H1 (cell line): ENCODE measurements at regions not wholly inside any gene's neighbourhood (a gene's known extent, or its start where the extent isn't known, plus 50 kb on each side); places are given as distances from the start of the nearest gene placed in this dataset.
A peak's percentile ranks its signal among the peaks of the same experiment; 100 is the strongest.

Experiments
- CTCF ChIA-PET: fragments of 300-600 bp; sonication (Branson Sonifier 250); formaldehyde crosslinking; loops from one replicate; lab custom pipeline; 2021; ENCODE audit not compliant: partially characterized antibody; lab: Charles Lee
- POLR2A ChIA-PET: fragments of 300-600 bp; sonication (Branson Sonifier 250); formaldehyde crosslinking; loops from one replicate; lab custom pipeline; 2021; ENCODE audit warnings: inconsistent platforms; ENCODE audit not compliant: partially characterized antibody; lab: Charles Lee
- DNase-seq, 2 experiments: peaks; one replicate each; pipeline versions ENCODE4 v3.0.0 to v3.0.0-alpha.2; 2010 to 2022; ENCODE audit warnings: low spot score in 2 of 2, low read depth in 1 of 2, mixed read lengths in 1 of 2
- FAIRE-seq: peaks from 2 replicates; lab custom pipeline; 2011; peaks lifted over from hg19 to GRCh38; lab: Jason Lieb, UNC
- H2AFZ ChIP-seq: 2 replicates; pipeline ENCODE4 v1.8.1; 2012; ENCODE audit warnings: low read length, inconsistent platforms
- H2AK5ac ChIP-seq: 2 replicates; pipeline ENCODE4 v1.6.1; 2013; ENCODE audit warnings: low read depth, low read length
- H2BK120ac ChIP-seq: replicated peaks from 2 replicates; pipeline ENCODE3; 2013; ENCODE audit warnings: low read depth, low read length, inconsistent platforms
- H2BK12ac ChIP-seq: 2 replicates; pipeline ENCODE4 v1.6.1; 2013; ENCODE audit warnings: low read depth, low read length
- H2BK15ac ChIP-seq: 2 replicates; pipeline ENCODE4 v1.6.1; 2013; ENCODE audit warnings: low read length
- H2BK20ac ChIP-seq: 2 replicates; pipeline ENCODE4 v1.6.1; 2013; ENCODE audit warnings: low read length
- H2BK5ac ChIP-seq: 2 replicates; pipeline ENCODE4 v1.6.1; 2013; ENCODE audit warnings: low read depth, low read length
- H3K14ac ChIP-seq: 2 replicates; pipeline ENCODE4 v1.6.1; 2013; ENCODE audit warnings: inconsistent platforms; ENCODE audit not compliant: insufficient read length
- H3K18ac ChIP-seq: 2 replicates; pipeline ENCODE4 v1.6.1; 2013; ENCODE audit warnings: low read length; ENCODE audit errors: extremely low read depth
- H3K23ac ChIP-seq: 2 replicates; pipeline ENCODE4 v1.6.1; 2013; ENCODE audit warnings: inconsistent platforms; ENCODE audit not compliant: insufficient read length
- H3K23me2 ChIP-seq: 2 replicates; pipeline ENCODE4 v1.6.1; 2013; ENCODE audit warnings: low read depth, low read length
- H3K27ac ChIP-seq: 2 replicates; pipeline ENCODE4 v1.6.1; 2011; ENCODE audit warnings: low read depth, low read length, inconsistent platforms
- H3K27me3 ChIP-seq, 4 experiments: replicated peaks in 1 of 4; 1 replicate in 1 of 4; 2 replicates in 3 of 4; pipeline versions ENCODE4 v1.6.1 to v1.8.1; 2011 to 2013; ENCODE audit warnings: low read length in 3 of 4, mild to moderate bottlenecking in 3 of 4, inconsistent platforms in 2 of 4, mixed read lengths in 2 of 4, moderate library complexity in 1 of 4; ENCODE audit not compliant: control insufficient read depth in 3 of 4, insufficient read depth in 3 of 4; ENCODE audit errors: extremely low read depth in 1 of 4
- H3K36me3 ChIP-seq, 4 experiments: 2 replicates each; pipeline versions ENCODE4 v1.6.1 to v1.8.1; 2011 to 2013; ENCODE audit warnings: mild to moderate bottlenecking in 4 of 4, low read length in 3 of 4, moderate library complexity in 2 of 4, control low read depth in 1 of 4, inconsistent platforms in 1 of 4; ENCODE audit not compliant: insufficient read depth in 4 of 4, control insufficient read depth in 2 of 4
- H3K4ac ChIP-seq: replicated peaks from 2 replicates; pipeline ENCODE3; 2013; ENCODE audit warnings: low read length, low read depth, mixed read lengths, inconsistent platforms; ENCODE audit not compliant: insufficient read length
- H3K4me1 ChIP-seq, 4 experiments: replicated peaks in 1 of 4; 1 replicate in 1 of 4; 2 replicates in 3 of 4; pipeline versions ENCODE4 v1.6.1 to v1.8.1; 2011 to 2013; ENCODE audit warnings: low read length in 3 of 4, inconsistent platforms in 2 of 4, mixed read lengths in 1 of 4; ENCODE audit not compliant: insufficient read depth in 4 of 4, control insufficient read depth in 3 of 4
- H3K4me2 ChIP-seq, 2 experiments: 2 replicates each; pipeline versions ENCODE4 v1.6.1 to v1.8.1; 2011 to 2013; ENCODE audit warnings: low read depth in 2 of 2, low read length in 2 of 2, control low read depth in 1 of 2, inconsistent platforms in 1 of 2, mild to moderate bottlenecking in 1 of 2; ENCODE audit not compliant: insufficient read depth in 1 of 2
- H3K4me3 ChIP-seq, 4 experiments: fragments of 200-600, 300-600 bp in 1 of 4; sonication (generic), shearing (Covaris generic), sonication (Bioruptor Twin) in 1 of 4; 2 replicates each; pipeline versions ENCODE4 v1.5.1 to v1.8.1; 2011 to 2016; ENCODE audit warnings: low read length in 4 of 4, low read depth in 3 of 4, control low read depth in 2 of 4, inconsistent platforms in 2 of 4, mild to moderate bottlenecking in 2 of 4, mixed read lengths in 1 of 4, moderate library complexity in 1 of 4; ENCODE audit not compliant: insufficient read depth in 2 of 4; ENCODE audit errors: extremely low read depth in 1 of 4
- H3K56ac ChIP-seq: replicated peaks from 2 replicates; pipeline ENCODE3; 2013; ENCODE audit warnings: low read depth, mild to moderate bottlenecking, mixed read lengths, low read length, inconsistent platforms; ENCODE audit not compliant: insufficient read length
- H3K79me1 ChIP-seq: 2 replicates; pipeline ENCODE4 v1.6.1; 2013; ENCODE audit warnings: low read depth, low read length, control low read depth
- H3K79me2 ChIP-seq, 2 experiments: 2 replicates each; pipeline versions ENCODE4 v1.6.1 to v1.8.1; 2012 to 2013; ENCODE audit warnings: low read length in 2 of 2, mild to moderate bottlenecking in 2 of 2, inconsistent platforms in 1 of 2; ENCODE audit not compliant: insufficient read depth in 2 of 2, control insufficient read depth in 1 of 2
- H3K9ac ChIP-seq, 4 experiments: replicated peaks in 1 of 4; 1 replicate in 1 of 4; 2 replicates in 3 of 4; pipeline versions ENCODE4 v1.6.1 to v1.8.1; 2011 to 2013; ENCODE audit warnings: low read depth in 3 of 4, low read length in 3 of 4, control low read depth in 2 of 4, mild to moderate bottlenecking in 2 of 4, moderate library complexity in 2 of 4, inconsistent platforms in 1 of 4; ENCODE audit errors: extremely low read depth in 1 of 4
- H3K9me3 ChIP-seq, 2 experiments: 2 replicates each; pipeline versions ENCODE4 v1.6.1 to v1.8.1; 2012 to 2013; ENCODE audit warnings: mild to moderate bottlenecking in 2 of 2, moderate library complexity in 2 of 2, control low read depth in 1 of 2, inconsistent platforms in 1 of 2, low read depth in 1 of 2, low read length in 1 of 2, mixed read lengths in 1 of 2; ENCODE audit not compliant: insufficient read depth in 2 of 2
- H4K20me1 ChIP-seq, 2 experiments: replicated peaks in 1 of 2; 2 replicates each; pipeline versions ENCODE3 to v1.8.1; 2011 to 2013; ENCODE audit warnings: inconsistent platforms in 2 of 2, low read length in 2 of 2, mild to moderate bottlenecking in 1 of 2; ENCODE audit not compliant: insufficient read depth in 2 of 2, control insufficient read depth in 1 of 2
- H4K5ac ChIP-seq: 2 replicates; pipeline ENCODE4 v1.6.1; 2013; ENCODE audit warnings: low read length, low read depth, mixed read lengths, inconsistent platforms; ENCODE audit not compliant: insufficient read length
- H4K8ac ChIP-seq: 2 replicates; pipeline ENCODE4 v1.8.0; 2013; ENCODE audit warnings: mild to moderate bottlenecking, moderate library complexity, low read length, inconsistent platforms; ENCODE audit not compliant: insufficient read depth; ENCODE audit errors: extremely low read depth
- H4K91ac ChIP-seq: replicated peaks from 2 replicates; pipeline ENCODE3; 2013; ENCODE audit warnings: low read length, mixed read lengths, inconsistent platforms; ENCODE audit not compliant: insufficient read length
- ATF3 ChIP-seq: IDR thresholded peaks from 2 replicates; pipeline ENCODE4 v1.6.1; 2011; ENCODE audit warnings: low read depth, mild to moderate bottlenecking, low read length; ENCODE audit not compliant: insufficient read depth
- BCL11A ChIP-seq, 2 experiments: IDR thresholded peaks; one replicate each; pipeline ENCODE4 v1.6.1; 2011; ENCODE audit warnings: low read depth in 2 of 2, low read length in 2 of 2, mild to moderate bottlenecking in 2 of 2
- FOSL1 ChIP-seq: IDR thresholded peaks from 2 replicates; pipeline ENCODE4 v1.6.1; 2011; ENCODE audit warnings: mild to moderate bottlenecking, low read depth, low read length, moderate library complexity; ENCODE audit not compliant: insufficient read depth
- HDAC2 ChIP-seq, 2 experiments: fragments of 300-600 bp in 1 of 2; sonication (generic) in 1 of 2; IDR thresholded peaks; 2 replicates each; pipeline ENCODE4 v1.6.1; 2011 to 2012; ENCODE audit warnings: low read depth in 2 of 2, low read length in 2 of 2, mild to moderate bottlenecking in 2 of 2, moderate library complexity in 2 of 2, borderline replicate concordance in 1 of 2, inconsistent platforms in 1 of 2
- KDM4A ChIP-seq: IDR thresholded peaks from one replicate; pipeline ENCODE4 v1.7.1; 2012; ENCODE audit warnings: low read depth, mild to moderate bottlenecking, moderate library complexity, low read length, inconsistent platforms; ENCODE audit not compliant: severe bottlenecking
- NANOG ChIP-seq: IDR thresholded peaks from 2 replicates; pipeline ENCODE4 v1.6.1; 2011; ENCODE audit warnings: low read length, low read depth, mild to moderate bottlenecking, inconsistent platforms; ENCODE audit not compliant: insufficient read depth, poor library complexity, severe bottlenecking
- RBBP5 ChIP-seq: IDR thresholded peaks from 2 replicates; pipeline ENCODE4 v1.7.1; 2012; ENCODE audit warnings: low read depth, mild to moderate bottlenecking, inconsistent platforms, low read length, moderate library complexity, borderline replicate concordance
- RNF2 ChIP-seq: fragments of 200-900, 300-1000 bp; sonication (generic); IDR thresholded peaks from 2 replicates; pipeline ENCODE4 v1.7.1; 2016; ENCODE audit warnings: borderline replicate concordance, low read depth, mild to moderate bottlenecking, antibody characterized with exemption, low read length; ENCODE audit not compliant: poor library complexity, severe bottlenecking; ENCODE audit errors: missing control alignments
- SP1 ChIP-seq: IDR thresholded peaks from 2 replicates; pipeline ENCODE4 v1.6.1; 2011; ENCODE audit warnings: low read depth, low read length
- TEAD4 ChIP-seq: IDR thresholded peaks from 2 replicates; pipeline ENCODE4 v1.6.1; 2012; ENCODE audit warnings: low read depth, low read length, inconsistent platforms, mixed read lengths
- WGBS, 2 experiments: shearing (Covaris generic) in 1 of 2; methylation state at CpG; one replicate each; pipeline versions ENCODE4 v1.1.6 to v1.1.7; 2013 to 2015; ENCODE audit warnings: low lambda C conversion rate in 2 of 2, mixed read lengths in 2 of 2, inconsistent platforms in 1 of 2, low coverage in 1 of 2, missing lambda C conversion rate in 1 of 2; ENCODE audit not compliant: insufficient replicate concordance in 2 of 2, insufficient coverage in 1 of 2, insufficient read length in 1 of 2; ENCODE audit errors: extremely low coverage in 1 of 2, missing lambda C conversion rate in 1 of 2; 5-methylcytosine and 5-hydroxymethylcytosine counted together
- TF ChIP-seq, protein P1 (sequence below): IDR thresholded peaks from 2 replicates; pipeline ENCODE4 v1.6.1; 2011; ENCODE audit warnings: low read length, improper control_type of control experiment

GRCh38 chr12:105480162-105480561 lies 149.7 kb downstream of the C12orf75 start:
- Histone ChIP-seq H4K8ac (no peak overlapping the region), H3K56ac (no peak overlapping the region), H2BK20ac (no peak overlapping the region), H3K4ac (no peak overlapping the region), H4K91ac (no peak overlapping the region), H3K18ac (no peak overlapping the region), H2AFZ (no peak overlapping the region), H2AK5ac (0 out of 2 replicates have a peak overlapping the region, but pooled peaks have one; percentile 56), H3K27ac (no peak overlapping the region), H3K4me1 (peaks cover 0 to 9% (median 6%) of the 10 kb centered on the region in 4 experiments; a peak in 4 of 7 replicates), H4K5ac (no peak overlapping the region), H3K27me3 (0 out of 7 replicates have a peak, but pooled peaks cover 0 to 2% (median 0%) of the 10 kb centered on the region in 4 experiments), H3K4me2 (peak overlapping the region; percentile 9 to 34; a peak in 1 of 4 replicates), H4K20me1 (no peaks in the 10 kb centered on the region), H3K79me1 (no peaks in the 10 kb centered on the region), H2BK15ac (no peak overlapping the region), H3K4me3 (no peak overlapping the region), H3K23ac (no peak overlapping the region), H3K79me2 (no peaks in the 10 kb centered on the region), H3K9ac (no peak overlapping the region), H2BK120ac (no peak overlapping the region), H3K23me2 (no peaks in the 10 kb centered on the region), H3K14ac (no peak overlapping the region), H2BK5ac (peak overlapping the region; percentile 12; the same call in 1 of the 2 replicates), H2BK12ac (no peak overlapping the region), H3K9me3 (no peaks in the 10 kb centered on the region), H3K36me3 (no peaks in the 10 kb centered on the region)
- POLR2A ChIA-PET: interaction anchor here (1.2 to 1.3 kb wide), 2 partner anchors 19 to 656 kb away, joined by 3 to 4 read pairs; no protein-coding TSS in a partner anchor
- CTCF ChIA-PET: interaction anchor here (0.7 to 1.3 kb wide), 8 partner anchors 10 to 669 kb away, joined by 3 to 4 read pairs (median 3); no protein-coding TSS in a partner anchor
- no peak for DNase-seq
- WGBS, 2 experiments: 51% methylated on average over 2 of the region's 2 CpGs; no CpG with 5 or more reads in 1 of the 2 experiments
- no peak for FAIRE-seq
- TF ChIP-seq RNF2 (no peak), RBBP5 (no peak), NANOG (peak; percentile 63), KDM4A (no peak), HDAC2 (IDR thresholded peaks at IDR 0.05; ENCODE audit: borderline replicate concordance in 1 of 2, low read depth in 2 of 2, low read length in 2 of 2) (no peak), TEAD4 (peak; percentile 96), ATF3 (no peak), BCL11A (IDR thresholded peaks at IDR 0.05; ENCODE audit: low read depth in 2 of 2, low read length in 2 of 2) (no peak), FOSL1 (no peak), SP1 (peak; percentile 67; the same call in 1 of the 2 replicates)
- TF ChIP-seq, protein P1, sequence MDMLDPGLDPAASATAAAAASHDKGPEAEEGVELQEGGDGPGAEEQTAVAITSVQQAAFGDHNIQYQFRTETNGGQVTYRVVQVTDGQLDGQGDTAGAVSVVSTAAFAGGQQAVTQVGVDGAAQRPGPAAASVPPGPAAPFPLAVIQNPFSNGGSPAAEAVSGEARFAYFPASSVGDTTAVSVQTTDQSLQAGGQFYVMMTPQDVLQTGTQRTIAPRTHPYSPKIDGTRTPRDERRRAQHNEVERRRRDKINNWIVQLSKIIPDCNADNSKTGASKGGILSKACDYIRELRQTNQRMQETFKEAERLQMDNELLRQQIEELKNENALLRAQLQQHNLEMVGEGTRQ: no peak
